Keratinocyte (primary cell): ENCODE measurements at regions not wholly inside any gene's neighbourhood (a gene's known extent, or its start where the extent isn't known, plus 50 kb on each side); places are given as distances from the start of the nearest gene placed in this dataset.

Experiments used
- DNase-seq: peaks from one replicate; pipeline ENCODE4 v3.0.0-alpha.2; 2011; ENCODE audit warnings: low read depth, missing footprints, low spot score
- FAIRE-seq: peaks from 2 replicates; lab custom pipeline; 2011; peaks lifted over from hg19 to GRCh38; lab: Jason Lieb, UNC
- H2AFZ ChIP-seq: 2 replicates; pipeline ENCODE4 v1.6.0; 2012; ENCODE audit warnings: low read length, control low read depth, inconsistent platforms; ENCODE audit not compliant: control insufficient read depth
- H3K27ac ChIP-seq: 2 replicates; pipeline ENCODE4 v1.5.1; 2011; ENCODE audit warnings: low read length; ENCODE audit not compliant: control insufficient read depth, insufficient read depth
- H3K27me3 ChIP-seq: 3 replicates; pipeline ENCODE4 v1.6.0; 2011; ENCODE audit warnings: low read length; ENCODE audit not compliant: control insufficient read depth, insufficient read depth; ENCODE audit errors: extremely low read depth
- H3K36me3 ChIP-seq, 2 experiments: 2 replicates in 1 of 2; 3 replicates in 1 of 2; pipeline ENCODE4 v1.5.1; 2011; ENCODE audit warnings: low read length in 2 of 2, mild to moderate bottlenecking in 1 of 2; ENCODE audit not compliant: control insufficient read depth in 2 of 2, insufficient read depth in 2 of 2; ENCODE audit errors: extremely low read depth in 1 of 2
- H3K4me1 ChIP-seq: 3 replicates; pipeline ENCODE4 v1.5.1; 2011; ENCODE audit warnings: low read length; ENCODE audit not compliant: control insufficient read depth, insufficient read depth; ENCODE audit errors: extremely low read depth
- H3K4me2 ChIP-seq: 3 replicates; pipeline ENCODE4 v1.6.0; 2011; ENCODE audit warnings: low read depth, low read length; ENCODE audit not compliant: control insufficient read depth, insufficient read depth; ENCODE audit errors: extremely low read depth
- H3K4me3 ChIP-seq, 3 experiments: fragments of 200-600 bp in 1 of 3; sonication (generic) in 1 of 3; 2 replicates in 2 of 3; 3 replicates in 1 of 3; pipeline ENCODE4 v1.5.1; 2011 to 2016; ENCODE audit warnings: low read length in 3 of 3, mild to moderate bottlenecking in 3 of 3, control low read depth in 2 of 3, inconsistent platforms in 1 of 3, low read depth in 1 of 3, mixed read lengths in 1 of 3, mixed run types in 1 of 3, moderate library complexity in 1 of 3; ENCODE audit not compliant: control insufficient read depth in 2 of 3, insufficient read depth in 2 of 3; ENCODE audit errors: extremely low read depth in 1 of 3
- H3K79me2 ChIP-seq: 2 replicates; pipeline ENCODE4 v1.6.0; 2012; ENCODE audit warnings: low read length; ENCODE audit not compliant: control insufficient read depth, insufficient read depth
- H3K9ac ChIP-seq: 3 replicates; pipeline ENCODE4 v1.6.0; 2011; ENCODE audit warnings: low read length; ENCODE audit not compliant: control insufficient read depth, insufficient read depth; ENCODE audit errors: extremely low read depth
- H3K9me1 ChIP-seq: 3 replicates; pipeline ENCODE4 v1.6.0; 2011; ENCODE audit warnings: low read length; ENCODE audit not compliant: control insufficient read depth, insufficient read depth; ENCODE audit errors: extremely low read depth
- H3K9me3 ChIP-seq: 2 replicates; pipeline ENCODE4 v1.5.1; 2012; ENCODE audit warnings: low read depth, low read length; ENCODE audit not compliant: control insufficient read depth
- H4K20me1 ChIP-seq: 3 replicates; pipeline ENCODE4 v1.6.0; 2011; ENCODE audit warnings: low read length; ENCODE audit not compliant: control insufficient read depth, insufficient read depth; ENCODE audit errors: extremely low read depth
- EZH2 ChIP-seq: IDR thresholded peaks from one replicate; pipeline ENCODE4 v1.6.1; 2012; ENCODE audit warnings: inconsistent platforms, mild to moderate bottlenecking, low read length, moderate library complexity
- dilution Hi-C: fragments of 300-500 bp; cut with MboI; formaldehyde crosslinking; loops from one replicate; pipeline ENCODE4 v1.7.0; 2020; ENCODE audit warnings: low sequenced_read_pairs; ENCODE audit not compliant: extremely low pct_ligation_motif_present
- TF ChIP-seq, protein P1 (sequence below), 3 experiments: IDR thresholded peaks in 1 of 3; conservative IDR thresholded peaks in 1 of 3; optimal IDR thresholded peaks in 1 of 3; 2 replicates in 2 of 3; 3 replicates in 1 of 3; pipeline versions ENCODE3 to v1.5.1; 2011; ENCODE audit warnings: low read length in 3 of 3, mild to moderate bottlenecking in 3 of 3, moderate library complexity in 2 of 3, control low read depth in 1 of 3, inconsistent platforms in 1 of 3; ENCODE audit not compliant: insufficient read depth in 2 of 3; ENCODE audit errors: extremely low read depth in 1 of 3

DNA sequence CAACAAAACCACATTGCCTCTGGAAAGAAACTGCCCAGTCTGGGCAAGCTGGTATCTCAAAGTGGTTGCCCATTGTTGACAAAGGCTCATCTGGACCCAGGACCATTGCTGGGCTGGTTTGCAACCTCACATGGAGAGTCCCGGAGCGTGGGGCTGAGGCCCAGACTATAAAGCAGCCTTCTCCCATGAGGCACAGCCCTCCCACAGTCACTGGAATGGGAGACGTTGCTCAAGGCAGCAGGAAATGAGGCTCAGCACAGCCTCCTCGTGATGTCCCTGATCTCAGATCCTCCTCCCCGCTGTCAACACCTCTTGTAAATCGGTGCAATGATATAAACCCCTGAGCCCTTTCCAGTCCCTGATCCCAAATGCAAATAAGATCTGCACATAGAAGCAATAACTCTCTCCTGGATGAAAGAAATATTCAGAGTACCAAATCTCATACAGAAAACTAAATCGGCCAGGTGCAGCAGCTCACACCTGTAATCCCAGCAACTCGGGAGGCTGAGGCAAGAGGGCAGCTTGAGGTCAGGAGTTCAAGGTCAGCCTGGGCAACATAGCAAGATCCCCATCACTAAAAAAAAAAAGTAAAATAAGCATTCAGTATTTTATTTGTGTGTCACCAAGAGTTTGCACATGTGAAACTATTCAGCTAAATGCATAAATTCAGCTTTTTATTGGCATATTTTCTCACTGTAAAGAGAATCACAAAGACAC lies 103.0 kb upstream of the RREB1 start:
- H3K9me3 ChIP-seq: no peaks in the 10 kb centered on the region
- dilution Hi-C loops: no loop called here
- H2AFZ ChIP-seq: no peak overlapping the region

DNA sequence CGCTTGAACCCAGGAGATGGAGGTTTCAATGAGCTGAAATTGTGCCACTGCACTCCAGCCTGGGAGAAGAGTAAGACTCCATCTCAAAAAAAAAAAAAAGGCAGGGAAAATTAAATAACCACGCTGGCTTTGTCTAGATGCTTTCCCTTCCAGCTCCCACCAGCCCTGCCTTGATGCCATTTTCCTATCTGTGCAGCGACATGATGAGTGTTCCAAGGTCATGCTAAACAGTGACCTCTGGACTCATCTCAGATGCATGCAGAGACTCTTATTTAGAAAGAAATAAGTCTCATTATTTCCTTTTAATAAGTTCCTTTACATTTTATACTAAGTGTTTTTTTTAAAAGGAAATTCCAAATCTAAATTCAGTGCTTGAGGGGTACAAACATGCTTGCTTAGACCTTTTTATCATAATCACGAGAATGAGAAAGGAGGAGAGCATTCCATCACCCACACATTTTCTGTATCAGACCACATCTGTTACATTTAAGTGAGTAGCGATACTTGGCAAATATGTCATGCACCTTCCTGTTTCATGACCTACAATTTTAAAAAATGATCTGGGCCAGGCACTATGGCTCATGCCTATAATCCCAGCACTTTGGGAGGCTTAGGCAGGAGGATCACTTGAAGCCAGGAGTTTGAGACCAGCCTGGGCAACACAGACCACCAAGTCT lies 101.1 kb upstream of the RREB1 start:
- Histone ChIP-seq H3K4me2 (no peak overlapping the region), H3K4me1 (no peaks in the 10 kb centered on the region), H2AFZ (no peak overlapping the region), H3K27ac (no peak overlapping the region), H3K9ac (no peak overlapping the region), H3K79me2 (no peaks in the 10 kb centered on the region), H4K20me1 (no peaks in the 10 kb centered on the region), H3K4me3 (no peak overlapping the region), H3K9me3 (no peaks in the 10 kb centered on the region), H3K36me3 (no peaks in the 10 kb centered on the region), H3K9me1 (no peaks in the 10 kb centered on the region), H3K27me3 (no peaks in the 10 kb centered on the region)
- FAIRE-seq: no peak
- DNase-seq: no peak
- dilution Hi-C loops: no loop called here
- TF ChIP-seq, protein P1, sequence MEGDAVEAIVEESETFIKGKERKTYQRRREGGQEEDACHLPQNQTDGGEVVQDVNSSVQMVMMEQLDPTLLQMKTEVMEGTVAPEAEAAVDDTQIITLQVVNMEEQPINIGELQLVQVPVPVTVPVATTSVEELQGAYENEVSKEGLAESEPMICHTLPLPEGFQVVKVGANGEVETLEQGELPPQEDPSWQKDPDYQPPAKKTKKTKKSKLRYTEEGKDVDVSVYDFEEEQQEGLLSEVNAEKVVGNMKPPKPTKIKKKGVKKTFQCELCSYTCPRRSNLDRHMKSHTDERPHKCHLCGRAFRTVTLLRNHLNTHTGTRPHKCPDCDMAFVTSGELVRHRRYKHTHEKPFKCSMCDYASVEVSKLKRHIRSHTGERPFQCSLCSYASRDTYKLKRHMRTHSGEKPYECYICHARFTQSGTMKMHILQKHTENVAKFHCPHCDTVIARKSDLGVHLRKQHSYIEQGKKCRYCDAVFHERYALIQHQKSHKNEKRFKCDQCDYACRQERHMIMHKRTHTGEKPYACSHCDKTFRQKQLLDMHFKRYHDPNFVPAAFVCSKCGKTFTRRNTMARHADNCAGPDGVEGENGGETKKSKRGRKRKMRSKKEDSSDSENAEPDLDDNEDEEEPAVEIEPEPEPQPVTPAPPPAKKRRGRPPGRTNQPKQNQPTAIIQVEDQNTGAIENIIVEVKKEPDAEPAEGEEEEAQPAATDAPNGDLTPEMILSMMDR (optimal IDR thresholded peaks at IDR 0.05 in 1 of 3, IDR thresholded peaks at IDR 0.05 in 1 of 3, conservative IDR thresholded peaks at IDR 0.05 in 1 of 3; ENCODE audit: extremely low read depth in 1 of 3, insufficient read depth in 2 of 3, low read length in 3 of 3): no peak
- TF ChIP-seq EZH2: no peak

More for the DNA sequence above, 103.0 kb upstream of the RREB1 start:
- no peaks in the 10 kb centered on the region for H4K20me1 ChIP-seq
- no peak overlapping the region for H3K4me3 ChIP-seq
- no peak overlapping the region for H3K4me2 ChIP-seq
- no peak overlapping the region for H3K27ac ChIP-seq
- no peak overlapping the region for H3K9ac ChIP-seq
- FAIRE-seq: no peak
- H3K79me2 ChIP-seq: no peaks in the 10 kb centered on the region
- TF ChIP-seq, protein P1 (optimal IDR thresholded peaks at IDR 0.05 in 1 of 3, IDR thresholded peaks at IDR 0.05 in 1 of 3, conservative IDR thresholded peaks at IDR 0.05 in 1 of 3; ENCODE audit: extremely low read depth in 1 of 3, insufficient read depth in 2 of 3, low read length in 3 of 3): no peak
- no peak for TF ChIP-seq EZH2
- H3K9me1 ChIP-seq: no peaks in the 10 kb centered on the region
- no peaks in the 10 kb centered on the region for H3K4me1 ChIP-seq
- no peak for DNase-seq
- no peaks in the 10 kb centered on the region for H3K27me3 ChIP-seq
- no peaks in the 10 kb centered on the region for H3K36me3 ChIP-seq
